Kidney (tissue), 13 donors: ENCODE measurements at regions not wholly inside any gene's neighbourhood (a gene's known extent, or its start where the extent isn't known, plus 50 kb on each side); places are given as distances from the start of the nearest gene placed in this dataset.

Experiments used
- DNase-seq, 5 donors: peaks; one replicate each; pipeline ENCODE4 v3.0.0-alpha.2; 2013 to 2020
- FAIRE-seq: peaks from 2 replicates; lab custom pipeline; 2012; peaks lifted over from hg19 to GRCh38; lab: Jason Lieb, UNC
- H3K27ac ChIP-seq, 2 donors: one replicate each; pipeline ENCODE4 v1.7.0; 2013; ENCODE audit warnings: low read depth in 2 of 2, low read length in 2 of 2, inconsistent platforms in 1 of 2
- H3K27me3 ChIP-seq: one replicate; pipeline ENCODE4 v1.7.1; 2013; ENCODE audit warnings: low read length, inconsistent platforms; ENCODE audit not compliant: control insufficient read depth, insufficient read depth
- H3K36me3 ChIP-seq, 3 donors: one replicate each; pipeline versions ENCODE4 v1.7.0 to v1.7.1; 2013; ENCODE audit warnings: low read length in 3 of 3, control low read depth in 1 of 3, inconsistent platforms in 1 of 3; ENCODE audit not compliant: insufficient read depth in 3 of 3, control insufficient read depth in 2 of 3
- H3K4me1 ChIP-seq, 3 donors: one replicate each; pipeline versions ENCODE4 v1.7.0 to v1.7.1; 2013; ENCODE audit warnings: low read length in 3 of 3, inconsistent platforms in 1 of 3, low read depth in 1 of 3; ENCODE audit not compliant: control insufficient read depth in 2 of 3, insufficient read depth in 2 of 3
- H3K4me3 ChIP-seq, 3 donors: one replicate each; pipeline versions ENCODE4 v1.7.0 to v1.8.1; 2013; ENCODE audit warnings: low read length in 3 of 3, control low read depth in 1 of 3, inconsistent platforms in 1 of 3
- H3K9ac ChIP-seq, 3 donors: one replicate each; pipeline versions ENCODE4 v1.7.0 to v1.7.1; 2013; ENCODE audit warnings: low read length in 3 of 3, control low read depth in 1 of 3, inconsistent platforms in 1 of 3
- H3K9me3 ChIP-seq, 3 donors: one replicate each; pipeline versions ENCODE4 v1.7.0 to v1.7.1; 2013; ENCODE audit warnings: low read length in 3 of 3, control low read depth in 1 of 3, inconsistent platforms in 1 of 3; ENCODE audit not compliant: control insufficient read depth in 2 of 3, insufficient read depth in 1 of 3
- intact Hi-C: fragments of 100-400 bp; cut with DNase I; formaldehyde crosslinking; loops from one replicate; pipeline ENCODE4 v1.11.1; 2022
- TF ChIP-seq, protein P1 (sequence below): IDR thresholded peaks from 3 replicates; pipeline ENCODE4 v1.5.1; 2012; ENCODE audit warnings: mild to moderate bottlenecking, moderate library complexity, borderline replicate concordance; ENCODE audit not compliant: insufficient read depth; ENCODE audit errors: extremely low read depth
- donor health status: control.
- donor health status: control.
- donor health status: control.
- donor health status: control.
- donor health status: control.
- donor health status: DM: yes; HTN: yes; CAD: no.
- donor health status: Normal renal cell carcinoma (clear cell type).

DNA sequence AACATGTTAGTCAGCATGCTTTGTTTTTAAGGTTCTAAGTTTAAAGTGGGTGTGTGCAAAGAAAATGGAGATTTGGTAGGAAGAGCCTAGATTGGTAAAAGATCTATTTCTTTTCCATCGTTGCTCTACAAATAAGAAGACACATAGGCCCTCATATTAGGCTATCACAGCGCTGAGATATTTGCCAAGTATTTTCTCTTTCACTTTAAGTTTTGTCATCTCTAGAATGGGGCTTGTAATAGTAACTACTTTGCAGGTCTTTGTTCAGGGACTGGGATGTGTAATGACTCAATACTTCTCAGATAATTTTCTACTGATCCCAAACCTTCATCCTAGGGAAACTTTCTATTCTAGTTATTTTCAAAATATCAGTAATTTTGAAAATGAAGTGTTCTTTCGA lies 917.7 kb upstream of the SLC10A2 start:
- Histone ChIP-seq H3K36me3 (no peaks in the 10 kb centered on the region), H3K9me3 (no peaks in the 10 kb centered on the region), H3K4me1 (no peaks in the 10 kb centered on the region), H3K27me3 (no peaks in the 10 kb centered on the region), H3K9ac (no peak overlapping the region), H3K27ac (no peak overlapping the region), H3K4me3 (no peak overlapping the region)
- TF ChIP-seq, protein P1, sequence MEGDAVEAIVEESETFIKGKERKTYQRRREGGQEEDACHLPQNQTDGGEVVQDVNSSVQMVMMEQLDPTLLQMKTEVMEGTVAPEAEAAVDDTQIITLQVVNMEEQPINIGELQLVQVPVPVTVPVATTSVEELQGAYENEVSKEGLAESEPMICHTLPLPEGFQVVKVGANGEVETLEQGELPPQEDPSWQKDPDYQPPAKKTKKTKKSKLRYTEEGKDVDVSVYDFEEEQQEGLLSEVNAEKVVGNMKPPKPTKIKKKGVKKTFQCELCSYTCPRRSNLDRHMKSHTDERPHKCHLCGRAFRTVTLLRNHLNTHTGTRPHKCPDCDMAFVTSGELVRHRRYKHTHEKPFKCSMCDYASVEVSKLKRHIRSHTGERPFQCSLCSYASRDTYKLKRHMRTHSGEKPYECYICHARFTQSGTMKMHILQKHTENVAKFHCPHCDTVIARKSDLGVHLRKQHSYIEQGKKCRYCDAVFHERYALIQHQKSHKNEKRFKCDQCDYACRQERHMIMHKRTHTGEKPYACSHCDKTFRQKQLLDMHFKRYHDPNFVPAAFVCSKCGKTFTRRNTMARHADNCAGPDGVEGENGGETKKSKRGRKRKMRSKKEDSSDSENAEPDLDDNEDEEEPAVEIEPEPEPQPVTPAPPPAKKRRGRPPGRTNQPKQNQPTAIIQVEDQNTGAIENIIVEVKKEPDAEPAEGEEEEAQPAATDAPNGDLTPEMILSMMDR, result no peak
- FAIRE-seq (no peak), DNase-seq (no peak)
- intact Hi-C loops, result no loop called here

DNA sequence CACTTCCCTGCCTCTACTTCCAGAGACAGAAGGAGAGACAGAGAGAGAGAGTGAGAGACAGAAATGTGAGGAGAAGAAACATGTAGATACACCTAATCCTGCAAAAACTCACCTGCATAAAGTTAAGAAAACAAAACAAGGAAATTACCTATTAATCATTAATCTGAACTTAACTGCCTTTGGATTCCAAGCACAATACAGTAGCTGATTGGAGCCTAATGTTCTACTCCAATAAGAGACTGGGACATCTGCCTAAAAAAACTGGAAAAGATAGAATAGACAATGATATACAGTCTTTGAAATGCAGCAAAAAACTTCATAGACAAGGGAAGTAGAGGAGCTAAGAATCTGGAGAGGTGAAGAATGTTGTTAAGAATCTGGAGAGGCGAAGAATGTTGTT lies 910.2 kb upstream of the SLC10A2 start:
- Histone ChIP-seq H3K36me3 (no peaks in the 10 kb centered on the region), H3K9me3 (no peaks in the 10 kb centered on the region), H3K9ac (no peak overlapping the region), H3K4me3 (peak overlapping the region in 1 of 3 donors; percentile 47), H3K27ac (no peak overlapping the region), H3K27me3 (no peaks in the 10 kb centered on the region), H3K4me1 (peaks cover 0 to 6% (median 0%) of the 10 kb centered on the region in 3 donors)
- TF ChIP-seq, protein P1, result no peak
- FAIRE-seq, result no peak
- intact Hi-C loops, result no loop called here
- DNase-seq, result peak in 2 of 5 donors; percentile 67 to 74

DNA sequence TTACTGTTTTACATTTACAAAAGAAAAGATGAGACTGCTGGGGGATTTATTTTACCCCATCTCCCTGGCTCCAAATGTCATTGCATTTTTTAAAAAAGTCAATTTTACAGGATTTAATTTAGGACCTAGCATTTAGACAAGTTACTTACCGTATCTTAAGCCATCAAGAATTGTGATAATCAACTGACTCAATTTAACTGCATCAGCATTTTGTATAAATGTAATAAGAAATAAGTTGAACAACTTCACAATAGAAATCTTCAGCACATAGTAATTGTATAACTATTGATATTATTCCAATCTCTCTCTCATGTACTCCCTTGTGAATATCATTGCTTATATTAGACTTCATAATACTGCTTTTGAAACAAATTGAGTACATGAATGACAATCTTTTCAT lies 907.5 kb upstream of the SLC10A2 start:
- no peaks in the 10 kb centered on the region for H3K9me3 ChIP-seq
- peaks cover 0 to 6% (median 0%) of the 10 kb centered on the region in 3 donors for H3K4me1 ChIP-seq
- H3K36me3 ChIP-seq, result no peaks in the 10 kb centered on the region
- intact Hi-C loops, result no loop called here
- H3K27me3 ChIP-seq, result no peaks in the 10 kb centered on the region
- TF ChIP-seq, protein P1, result no peak
- no peak overlapping the region for H3K27ac ChIP-seq
- no peak overlapping the region for H3K9ac ChIP-seq
- no peak for DNase-seq
- FAIRE-seq, result peak; percentile 35
- H3K4me3 ChIP-seq, result no peak overlapping the region

DNA sequence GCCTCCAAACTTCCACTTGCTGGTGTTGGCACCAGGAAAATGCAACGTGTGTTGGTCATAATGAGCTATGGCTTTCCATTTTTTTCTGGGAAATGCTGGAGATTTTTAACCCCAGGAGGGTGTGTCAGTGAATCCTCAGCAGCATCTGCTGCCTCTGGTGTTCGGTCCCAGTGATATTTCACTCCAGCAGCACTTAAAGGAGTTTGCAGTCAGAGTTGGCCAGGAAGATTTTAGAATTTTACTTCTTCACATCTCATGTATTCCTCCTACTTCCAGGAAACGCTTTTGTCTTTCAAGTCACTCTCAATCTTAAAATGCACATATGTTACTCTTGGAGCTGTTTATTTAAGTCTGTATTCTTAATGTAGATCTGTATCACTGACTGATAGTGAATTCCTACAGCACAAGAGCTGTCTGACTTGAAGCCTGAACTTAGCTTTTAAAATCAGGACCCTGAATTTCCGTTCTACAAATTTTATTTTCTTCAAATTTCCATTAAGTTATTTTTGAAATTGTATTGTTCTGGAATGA lies 903.4 kb upstream of the SLC10A2 start:
- H3K9me3 ChIP-seq, result no peaks in the 10 kb centered on the region
- intact Hi-C loops, result no loop called here
- H3K27ac ChIP-seq, result no peak overlapping the region
- FAIRE-seq (no peak), DNase-seq (no peak)
- peaks cover 0 to 2% (median 0%) of the 10 kb centered on the region in 3 donors for H3K4me1 ChIP-seq
- no peak overlapping the region for H3K4me3 ChIP-seq
- H3K36me3 ChIP-seq, result no peaks in the 10 kb centered on the region
- no peak overlapping the region for H3K9ac ChIP-seq
- H3K27me3 ChIP-seq, result no peaks in the 10 kb centered on the region
- TF ChIP-seq, protein P1, result no peak
